ENCODE measurements at regions not wholly inside any gene's neighbourhood (a gene's known extent, or its start where the extent isn't known, plus 50 kb on each side); places are given as distances from the start of the nearest gene placed in this dataset.
A peak's percentile ranks its signal among the peaks of the same experiment; 100 is the strongest.
"Not testable (repeated sequence)": the region's sequence is repeated elsewhere in the genome, so short reads cannot be mapped to it uniquely, and the experiment has no call there.

DNA sequence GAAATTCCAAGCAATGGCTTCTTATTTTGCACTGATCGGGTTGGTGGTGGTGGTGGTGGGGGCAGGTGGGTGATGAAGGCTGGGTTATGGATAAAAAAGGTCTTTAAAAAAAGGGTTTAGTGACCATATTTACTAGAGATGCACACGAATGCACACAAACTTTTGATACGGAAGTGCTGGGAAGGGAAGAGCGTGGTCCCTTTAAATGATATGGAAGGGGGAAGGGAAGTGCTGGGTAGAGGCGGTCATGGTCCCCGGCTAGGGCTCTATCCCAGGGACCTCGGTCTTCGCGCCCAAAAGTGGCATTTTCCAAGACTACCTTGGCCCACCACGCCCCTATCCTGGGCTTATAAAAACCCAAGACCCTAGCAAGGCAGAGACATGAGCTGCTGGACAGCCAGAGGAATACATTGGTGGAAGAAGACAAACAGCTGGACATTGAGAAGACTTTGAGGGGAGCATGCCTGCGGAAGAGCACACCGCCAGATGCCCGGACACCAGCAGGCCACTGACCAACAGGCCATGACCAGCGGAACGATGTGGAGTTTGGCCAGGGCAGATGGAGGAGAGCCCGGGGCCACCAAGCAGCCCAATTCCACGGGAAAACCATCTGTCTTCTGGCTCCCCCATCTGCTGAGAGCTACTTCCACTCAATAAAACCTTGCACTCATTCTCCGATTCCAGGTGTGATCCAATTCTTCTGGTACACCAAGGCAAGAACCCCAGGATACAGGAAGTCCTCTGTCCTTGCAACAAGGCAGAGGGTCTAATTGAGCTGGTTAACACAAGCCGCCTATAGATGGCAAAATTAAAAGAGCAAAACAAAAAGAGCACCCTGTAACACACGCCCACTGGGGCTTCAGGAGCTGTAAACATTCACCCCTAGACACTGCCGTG is 1720.2 kb downstream of the MRPL39 start:
- DNase-seq (ENCODE audit: low spot score) = no peak

DNA sequence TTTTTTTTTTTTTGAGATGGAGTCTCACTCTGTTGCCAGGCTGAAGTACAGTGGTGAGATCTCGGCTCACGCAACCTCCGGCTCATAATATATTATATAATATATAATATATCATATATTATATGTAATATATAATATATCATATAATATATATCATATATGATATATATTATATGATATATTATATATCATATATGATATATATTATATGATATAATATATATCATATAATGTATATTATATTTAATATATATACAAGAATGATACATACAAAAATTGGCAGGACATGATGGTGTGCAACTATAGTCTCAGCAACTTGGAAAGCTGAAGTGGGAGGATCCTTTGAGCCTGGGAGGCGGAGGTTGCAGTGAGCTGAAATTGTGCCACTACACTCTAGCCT is 1725.5 kb downstream of the MRPL39 start:
- no peak for DNase-seq (ENCODE audit: low spot score)

DNA sequence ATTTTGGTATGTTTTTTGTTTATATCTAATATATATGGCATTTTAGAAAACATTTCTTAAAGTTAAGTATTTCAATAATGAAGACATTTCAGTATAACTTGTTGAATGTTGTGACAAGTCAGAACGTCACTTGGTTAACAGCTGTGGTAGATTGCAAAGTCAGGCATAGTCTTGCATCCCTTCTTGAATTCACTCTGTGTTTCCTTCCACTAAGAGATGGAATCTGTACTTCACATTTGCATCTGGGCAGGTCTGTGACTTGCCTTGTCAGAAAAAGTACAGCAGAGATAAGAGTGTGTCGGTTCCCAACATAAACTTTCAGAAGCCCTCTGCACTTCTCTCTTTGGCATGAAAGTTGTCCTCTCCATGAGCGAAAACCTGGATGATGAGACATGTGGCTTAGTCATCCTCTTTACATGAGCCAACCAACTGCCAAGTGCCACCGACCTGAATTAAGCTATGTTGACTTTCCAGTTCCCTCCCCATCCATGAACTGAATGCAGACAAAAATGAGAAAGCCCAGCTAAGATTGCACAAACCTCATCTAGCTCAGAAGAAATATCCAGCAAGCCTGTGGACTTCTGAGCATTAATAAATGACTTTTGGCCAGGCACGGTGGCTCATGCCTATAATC is 1730.2 kb downstream of the MRPL39 start:
- no peak for DNase-seq (ENCODE audit: low spot score)

DNA sequence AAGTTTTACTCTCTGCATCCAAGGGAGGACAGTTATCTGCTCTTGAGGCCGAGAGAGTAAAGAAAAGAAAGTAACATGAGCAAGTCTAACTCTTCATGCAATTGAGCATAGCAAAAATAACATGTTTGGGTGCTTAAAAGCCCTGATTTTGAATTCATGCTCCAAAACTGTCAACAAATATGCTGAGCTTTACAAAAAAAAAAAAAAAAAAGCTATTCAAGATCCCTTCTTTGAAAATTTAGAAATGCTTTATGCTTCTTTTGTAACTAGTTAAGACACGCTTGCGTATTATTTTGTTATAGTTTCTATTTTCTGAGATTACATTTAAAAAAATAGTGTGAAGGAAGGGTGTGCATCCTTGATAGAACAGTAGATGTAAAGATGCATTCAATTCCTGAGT is 1733.0 kb downstream of the MRPL39 start:
- DNase-seq (ENCODE audit: low spot score) = no peak

DNA sequence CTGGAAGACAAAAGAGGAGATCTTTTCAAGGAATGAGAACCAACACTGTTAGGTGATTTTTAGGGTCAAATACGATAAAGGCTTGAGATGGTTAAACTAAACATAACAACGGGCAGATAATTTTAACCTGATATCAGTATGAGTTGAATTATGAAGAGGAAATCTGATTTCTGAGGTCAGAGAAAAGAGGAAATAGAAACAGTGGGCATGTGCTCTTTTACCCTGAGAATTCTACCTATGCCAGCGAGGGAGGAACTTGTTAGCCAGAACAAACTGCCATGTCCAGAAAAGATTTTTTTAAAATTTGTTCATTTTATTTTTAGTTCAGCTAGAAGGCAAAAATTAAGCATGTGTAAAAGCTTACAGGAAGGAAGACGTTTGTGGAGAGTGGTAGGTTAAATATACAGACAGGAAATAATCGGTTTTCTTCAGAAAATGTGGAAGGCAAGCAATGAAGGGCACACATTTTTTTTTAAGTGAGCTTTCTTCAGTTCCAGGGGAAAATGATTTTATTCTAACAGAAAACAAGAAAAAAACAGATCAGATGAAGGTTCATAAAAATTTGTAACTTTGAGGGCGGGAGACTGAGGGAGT is 1745.3 kb downstream of the MRPL39 start:
- no peak for DNase-seq (ENCODE audit: low spot score)

DNA sequence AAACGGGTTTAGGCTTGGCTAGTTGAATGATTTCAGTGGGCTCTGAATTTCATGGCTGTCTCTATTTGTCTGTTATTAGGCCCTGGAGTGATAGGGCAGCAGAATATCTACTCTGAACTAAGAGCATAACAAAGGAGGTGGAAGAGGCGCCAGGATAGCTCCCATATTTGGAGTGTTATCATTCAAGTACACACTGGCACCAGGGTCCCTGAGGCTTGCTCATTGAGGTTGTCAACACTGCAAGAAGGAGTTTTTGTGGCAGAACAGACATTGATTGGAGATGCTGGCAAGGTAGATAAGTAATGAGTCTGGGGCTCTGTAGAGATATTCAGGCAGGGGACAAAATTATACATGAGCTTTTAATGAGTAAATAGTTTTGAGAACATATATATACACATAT is 1748.4 kb downstream of the MRPL39 start:
- no peak for DNase-seq (ENCODE audit: low spot score)

DNA sequence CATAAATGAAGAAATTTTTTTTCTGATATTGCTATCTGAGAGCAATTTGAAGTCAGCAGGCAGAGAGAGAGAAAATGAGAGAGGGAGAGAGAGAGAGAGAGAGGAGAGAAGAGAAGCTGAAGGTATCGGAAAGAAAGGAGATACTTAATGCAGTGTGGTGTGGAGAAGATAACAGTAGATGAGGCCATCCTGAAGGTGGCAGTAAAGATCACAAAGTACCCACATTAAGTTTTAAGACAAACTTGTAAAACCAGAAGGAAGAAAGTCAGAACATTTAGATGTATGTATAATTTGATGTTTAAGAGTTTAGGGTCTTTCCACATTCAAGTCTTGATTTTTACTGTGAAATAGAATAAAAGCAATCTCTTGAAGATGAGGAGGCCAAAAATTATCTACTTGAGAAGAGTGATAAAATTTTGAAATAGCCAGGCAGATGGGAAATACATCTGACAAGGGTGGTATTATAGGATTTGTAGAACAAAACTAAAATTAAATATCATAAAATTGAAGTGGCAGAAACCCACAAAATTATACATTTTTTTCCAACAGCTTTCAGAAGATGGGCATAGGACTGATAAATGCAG is 1753.4 kb downstream of the MRPL39 start:
- DNase-seq (ENCODE audit: low spot score) = peak; percentile 45

DNA sequence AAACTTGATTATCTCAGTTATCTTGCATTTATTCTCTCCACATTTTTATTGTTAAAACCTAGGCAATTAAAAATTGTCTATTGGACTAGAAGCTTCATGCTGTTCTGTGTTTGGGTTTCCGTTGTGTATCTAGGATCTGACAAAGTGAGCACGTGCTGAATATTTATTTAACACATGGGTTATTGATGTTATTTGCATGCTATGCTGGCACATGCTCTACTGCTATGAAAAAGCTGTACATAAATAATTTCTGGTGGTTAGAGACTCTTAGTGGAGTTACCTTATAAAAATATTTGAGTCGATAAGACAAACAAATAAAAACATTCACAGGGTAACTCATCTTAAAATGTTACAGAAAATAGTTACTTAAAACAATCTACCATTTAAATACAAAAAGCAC is 1769.7 kb downstream of the MRPL39 start:
- no peak for DNase-seq (ENCODE audit: low spot score)

DNA sequence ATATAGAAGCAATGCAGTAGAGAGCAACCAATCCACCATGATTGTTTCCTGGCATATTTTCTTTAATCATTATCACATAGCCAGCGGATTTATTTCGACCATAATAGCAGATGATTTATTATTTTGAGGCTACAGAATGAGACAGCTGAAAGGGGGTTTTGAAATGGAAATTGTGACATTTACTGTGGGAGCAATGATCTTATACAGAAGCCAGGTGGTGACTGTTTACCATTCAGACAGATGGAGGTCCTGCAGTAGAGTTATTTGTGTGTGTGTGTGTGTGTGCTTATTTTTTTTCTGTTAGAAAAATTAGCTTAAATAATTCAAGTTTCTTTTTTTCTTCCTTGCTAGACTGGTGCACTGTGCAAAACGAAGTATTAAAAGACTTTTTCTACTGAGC is 1784.5 kb downstream of the MRPL39 start:
- no peak for DNase-seq (ENCODE audit: low spot score)

DNA sequence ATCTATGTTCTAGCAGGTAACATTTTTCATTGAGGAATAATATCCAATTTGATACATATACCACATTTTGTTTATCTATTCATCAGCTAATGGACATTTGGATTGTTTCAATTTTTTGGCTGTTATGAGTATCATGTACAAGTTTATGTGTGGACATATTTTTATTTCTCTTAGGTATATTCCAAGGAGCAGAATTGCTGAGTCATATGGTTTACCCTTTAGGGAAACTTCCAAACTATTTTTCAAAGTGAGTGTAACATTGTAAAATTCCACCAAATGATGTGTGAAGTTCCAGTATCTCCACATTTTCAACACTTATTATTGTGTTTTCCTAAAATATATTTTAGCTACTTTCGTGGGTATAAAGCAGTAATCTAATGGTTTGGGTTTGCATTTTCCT is 1789.9 kb downstream of the MRPL39 start:
- DNase-seq (ENCODE audit: low spot score) = no peak

DNA sequence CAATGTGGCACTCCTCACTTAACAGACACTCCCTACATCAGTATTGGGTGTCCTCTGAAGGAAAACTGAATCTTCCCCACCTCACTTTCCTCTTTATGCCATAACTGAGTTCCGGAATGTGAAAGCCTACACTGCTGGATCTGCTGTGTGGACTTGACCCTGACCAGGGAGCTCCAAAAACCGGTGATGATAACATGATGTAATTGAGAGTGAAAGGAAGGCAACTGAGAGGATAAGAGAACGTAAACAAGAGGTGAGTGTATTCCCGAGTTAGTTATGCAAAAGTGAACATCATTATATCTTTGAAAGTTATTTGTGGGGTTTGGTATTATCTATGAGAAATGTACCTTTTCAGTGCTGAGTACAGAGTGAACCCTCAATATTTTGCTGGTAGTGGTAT is 1794.8 kb downstream of the MRPL39 start:
- no peak for DNase-seq (ENCODE audit: low spot score)

DNA sequence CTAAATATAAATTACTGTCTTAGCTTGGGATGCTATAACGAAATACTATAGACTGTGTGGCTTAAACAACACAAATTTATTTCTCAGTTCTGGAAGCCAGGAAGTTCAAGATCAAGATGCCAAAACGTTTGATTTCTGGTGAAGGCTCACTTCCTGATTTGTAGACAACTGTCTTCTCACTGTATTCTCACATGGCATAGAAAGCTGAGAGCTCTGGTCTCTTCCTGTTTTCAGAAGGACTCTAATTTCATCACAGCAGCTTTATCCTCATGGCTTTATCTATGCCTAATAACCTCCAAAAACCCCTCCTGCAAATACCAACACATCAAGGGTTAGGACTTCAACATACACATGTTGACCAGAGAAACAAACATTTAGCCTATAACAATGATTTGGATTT is 1795.5 kb downstream of the MRPL39 start:
- DNase-seq (ENCODE audit: low spot score) = no peak

DNA sequence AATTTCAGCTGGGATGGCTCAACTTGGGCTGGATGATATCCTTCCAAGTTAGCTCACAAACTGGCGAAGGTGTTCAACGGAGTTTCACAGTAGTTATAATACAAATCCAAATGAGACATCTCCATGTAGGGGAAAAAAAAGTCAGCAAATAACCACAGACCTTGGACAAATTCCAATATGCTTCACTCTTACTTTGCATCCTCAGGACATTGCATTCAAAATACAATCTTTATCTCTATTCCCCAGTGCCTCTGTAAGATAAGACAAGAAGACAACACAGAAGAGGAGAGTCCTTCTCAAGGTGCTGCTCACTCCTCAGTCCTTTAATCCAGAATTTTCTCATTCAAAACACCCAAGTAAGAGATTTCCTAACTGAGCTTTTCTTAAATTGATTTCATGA is 1797.7 kb downstream of the MRPL39 start:
- DNase-seq (ENCODE audit: low spot score) = no peak

DNA sequence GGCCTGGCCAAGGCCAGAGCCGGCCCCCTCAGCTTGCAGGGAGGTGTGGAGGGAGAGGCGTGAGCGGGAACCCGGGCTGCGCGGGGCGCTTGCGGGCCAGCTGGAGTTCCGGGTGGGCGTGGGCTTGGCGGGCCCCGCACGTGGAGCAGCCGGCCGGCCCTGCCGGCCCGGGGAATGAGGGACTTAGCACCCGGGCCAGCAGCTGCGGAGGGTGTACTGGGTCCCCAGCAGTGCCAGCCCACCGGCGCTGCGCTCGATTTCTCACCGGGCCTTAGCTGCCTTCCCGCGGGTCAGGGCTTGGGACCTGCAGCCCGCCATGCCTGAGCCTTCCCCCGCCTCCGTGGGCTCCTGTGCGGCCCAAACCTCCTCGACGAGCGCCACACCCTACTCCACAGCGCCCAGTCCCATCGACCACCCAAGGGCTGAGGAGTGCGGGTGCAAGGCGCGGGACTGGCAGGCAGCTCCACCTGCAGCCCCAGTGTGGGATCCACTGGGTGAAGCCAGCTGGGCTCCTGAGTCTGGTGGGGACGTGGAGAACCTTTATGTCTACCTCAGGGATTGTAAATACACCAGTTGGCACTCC is 1800.2 kb downstream of the MRPL39 start:
- DNase-seq (ENCODE audit: low spot score) = not testable (repeated sequence)

DNA sequence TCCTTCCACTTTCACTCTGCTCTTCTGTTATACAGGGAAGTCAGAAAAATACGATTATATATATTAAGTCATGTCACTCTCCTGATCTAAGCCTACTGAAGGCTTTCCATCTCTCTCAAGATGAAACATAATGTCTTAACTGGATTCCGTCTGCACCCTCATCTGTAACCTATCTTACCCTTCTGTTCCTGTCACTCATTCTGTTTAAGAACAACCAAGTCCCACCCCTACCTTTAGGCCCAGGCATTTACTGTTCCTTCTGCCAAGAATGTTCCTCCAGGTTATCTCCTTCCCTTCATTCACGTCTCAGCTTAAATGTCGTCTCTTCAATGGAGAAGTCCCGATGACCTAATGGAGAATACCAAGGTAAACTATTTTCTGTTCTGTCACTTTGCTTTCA is 1802.4 kb downstream of the MRPL39 start:
- DNase-seq (ENCODE audit: low spot score) = no peak

DNA sequence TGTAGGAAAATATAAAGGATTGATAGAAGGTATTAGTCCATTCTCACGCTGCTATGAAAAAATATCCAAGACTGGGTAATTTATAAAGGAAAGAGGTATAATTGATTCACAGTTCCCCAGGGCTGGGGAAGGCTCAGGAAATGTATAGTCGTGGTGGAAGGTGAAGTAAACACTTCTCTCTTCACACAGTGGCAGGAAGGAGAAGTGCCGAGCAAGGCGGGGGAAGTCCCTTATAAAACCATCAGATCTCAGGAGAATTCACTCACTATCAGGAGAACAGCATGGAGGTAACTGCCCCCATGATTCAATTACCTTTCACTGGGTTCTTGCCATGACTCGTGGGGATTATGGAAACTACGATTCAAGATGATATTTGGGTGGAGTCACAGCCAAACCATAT is 1806.0 kb downstream of the MRPL39 start:
- DNase-seq (ENCODE audit: low spot score) = no peak

DNA sequence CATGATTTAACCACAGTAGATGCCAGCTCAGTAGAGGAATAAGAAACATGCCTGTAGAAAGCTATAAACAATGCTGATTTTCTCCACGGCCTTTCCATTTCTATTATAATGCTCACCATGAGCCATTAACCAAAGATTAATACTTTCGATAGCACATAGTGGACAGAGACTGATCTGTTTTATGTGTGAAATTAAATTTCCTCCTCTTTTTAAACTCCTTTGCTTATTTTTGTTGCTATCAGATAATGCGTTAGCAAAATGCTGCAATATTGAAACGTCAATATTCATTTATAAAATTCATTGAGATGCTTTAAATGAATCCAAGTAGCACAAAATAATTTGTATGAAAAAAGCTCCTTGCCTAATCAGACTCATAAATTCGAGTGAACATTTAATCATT is 1807.9 kb downstream of the MRPL39 start:
- no peak for DNase-seq (ENCODE audit: low spot score)

DNA sequence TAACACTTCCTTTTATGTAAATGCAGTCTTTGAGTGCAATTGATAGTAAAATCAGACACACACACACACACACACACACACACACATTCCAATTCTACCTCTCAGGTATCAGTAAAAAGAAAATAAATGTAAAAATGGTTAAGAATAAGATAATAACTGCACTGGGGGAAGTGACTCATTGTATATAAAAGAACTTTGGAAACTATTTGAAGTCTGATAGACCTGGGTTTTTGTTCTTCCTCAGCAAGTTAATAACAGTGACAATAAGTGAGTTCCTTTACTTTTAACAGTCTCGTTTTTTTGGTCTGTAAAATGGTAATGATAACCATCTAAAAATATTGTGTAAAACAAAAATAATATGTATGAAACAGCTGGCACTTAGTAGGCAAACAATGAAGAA is 1815.0 kb downstream of the MRPL39 start:
- DNase-seq (ENCODE audit: low spot score) = no peak

DNA sequence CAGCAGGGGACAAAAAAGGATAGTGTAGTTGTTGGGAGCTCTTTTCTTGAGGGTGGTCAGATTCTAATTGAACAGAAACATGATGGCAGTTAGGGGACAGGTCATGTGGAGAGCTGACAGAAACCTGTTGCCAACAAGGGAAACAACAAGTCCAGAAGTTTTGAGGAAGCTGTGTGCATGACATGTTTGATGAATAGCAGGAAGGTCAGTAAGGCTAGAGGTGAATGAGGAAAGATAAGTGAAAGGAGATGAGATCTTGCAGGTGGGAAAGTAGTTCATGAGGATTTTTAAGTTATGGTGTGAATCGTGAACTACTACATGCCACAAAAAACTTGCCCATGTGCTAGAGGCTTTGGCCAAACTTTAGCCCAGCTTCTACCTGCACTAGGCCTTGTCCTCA is 1817.4 kb downstream of the MRPL39 start:
- no peak for DNase-seq (ENCODE audit: low spot score)

DNA sequence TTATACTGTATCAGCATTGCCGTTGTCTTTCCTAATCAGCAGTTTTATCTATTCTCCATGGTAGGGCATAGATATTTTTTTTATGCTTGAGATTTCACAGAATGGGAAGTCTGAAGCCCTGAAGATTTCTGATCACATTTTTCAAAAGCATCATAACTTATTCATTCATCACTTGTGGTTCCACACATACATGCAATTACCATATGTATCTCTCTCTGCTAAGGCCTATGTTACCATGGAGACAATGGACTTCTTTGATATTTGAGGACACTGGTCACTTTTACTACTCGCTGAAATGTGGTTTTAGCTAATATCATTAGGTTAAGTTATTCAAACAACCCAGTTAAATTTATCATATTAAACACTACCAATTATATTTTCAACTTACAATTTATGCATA is 1827.0 kb downstream of the MRPL39 start:
- no peak for DNase-seq (ENCODE audit: low spot score)

DNA sequence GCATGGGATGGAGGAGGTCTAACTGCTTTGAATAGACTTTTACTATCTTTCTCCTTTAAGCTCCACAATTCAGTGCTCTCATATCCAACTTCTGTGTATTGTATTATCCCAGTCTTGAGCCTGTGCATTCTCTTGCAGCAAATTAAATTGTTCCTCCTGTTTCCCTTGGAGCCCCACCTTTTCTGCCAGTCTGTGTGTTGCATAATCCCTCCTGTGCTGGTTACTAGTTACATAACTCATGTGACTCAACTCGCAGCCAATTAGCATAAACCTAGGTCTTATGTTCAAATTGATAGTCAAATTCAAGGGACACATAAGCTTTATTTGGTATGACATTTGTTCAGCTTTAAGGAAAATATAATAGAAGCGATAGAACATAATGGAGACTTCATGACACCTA is 1863.5 kb downstream of the MRPL39 start:
- DNase-seq (ENCODE audit: low spot score) = no peak

DNA sequence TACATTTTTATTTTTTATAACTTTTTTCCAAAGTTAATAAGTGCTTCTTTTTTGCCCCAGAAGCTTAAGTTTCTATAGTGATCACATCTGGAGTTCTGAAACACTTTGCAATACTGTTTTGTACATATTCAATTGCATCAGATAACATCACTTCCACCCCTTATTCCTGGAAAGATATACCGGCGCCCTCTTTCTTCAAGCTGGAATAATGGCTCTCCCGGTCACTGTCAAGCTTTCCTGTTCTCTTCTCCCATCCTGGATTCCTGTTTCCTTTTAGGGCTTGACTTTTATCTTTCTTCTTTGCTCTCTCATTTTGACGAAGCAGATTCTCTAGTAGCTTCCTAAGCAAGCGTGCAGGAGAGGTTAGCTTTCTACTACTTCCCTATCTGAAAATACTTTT is 1866.8 kb downstream of the MRPL39 start:
- DNase-seq (ENCODE audit: low spot score) = peak; percentile 32

DNA sequence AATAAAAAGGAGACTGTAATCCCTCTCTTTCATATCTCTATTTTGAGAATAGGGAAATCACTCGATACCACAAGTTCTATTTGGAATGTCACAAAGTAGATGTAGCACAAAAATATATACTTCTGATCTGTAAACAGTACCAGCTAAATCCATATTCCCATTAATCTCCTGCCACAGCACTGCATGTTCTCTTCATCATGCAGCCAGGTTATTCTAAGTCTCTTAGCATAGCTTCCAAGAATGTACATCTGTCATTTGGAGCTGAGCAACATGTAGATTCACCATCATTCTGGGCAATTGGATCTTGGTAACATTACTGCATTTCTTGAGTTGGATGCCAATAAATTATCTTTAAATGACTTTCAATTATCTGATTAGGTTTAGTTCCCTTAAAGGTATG is 1874.5 kb downstream of the MRPL39 start:
- no peak for DNase-seq (ENCODE audit: low spot score)

All from D341Med (cell line).